Coronary artery (tissue), 2 donors: ENCODE measurements at regions not wholly inside any gene's neighbourhood (a gene's known extent, or its start where the extent isn't known, plus 50 kb on each side); places are given as distances from the start of the nearest gene placed in this dataset.

Experiments
- DNase-seq: peaks from one replicate; pipeline ENCODE4 v3.0.0-alpha.2; 2017; ENCODE audit warnings: low spot score
- H3K27ac ChIP-seq, 2 donors: fragments of 200-600 bp; sonication (generic); one replicate each; pipeline ENCODE4 v1.5.1; 2016 to 2019
- H3K4me3 ChIP-seq: fragments of 200-600 bp; sonication (generic); 2 replicates; pipeline ENCODE4 v1.5.1; 2016; ENCODE audit warnings: mild to moderate bottlenecking, moderate library complexity
- CTCF ChIP-seq: fragments of 200-600 bp; sonication (generic); IDR thresholded peaks from one replicate; pipeline ENCODE4 v1.5.1; 2019; ENCODE audit warnings: antibody characterized with exemption

- TF ChIP-seq CTCF = no peak
These were observed 57.2 kb upstream of the SIAH1 start for GRCh38 chr16:48442379-48442778.

GRCh38 chr16:48441863-48442279 lies 56.7 kb upstream of the SIAH1 start:
- no peak for TF ChIP-seq CTCF
- DNase-seq = no peak
- H3K4me3 ChIP-seq = no peak overlapping the region
- no peak overlapping the region for H3K27ac ChIP-seq

More at GRCh38 chr16:48442379-48442778, 57.2 kb upstream of the SIAH1 start:
- Histone ChIP-seq H3K27ac (no peak overlapping the region), H3K4me3 (no peak overlapping the region)
- no peak for DNase-seq

- no peak for DNase-seq
- no peak for TF ChIP-seq CTCF
These were observed 55.9 kb upstream of the SIAH1 start for GRCh38 chr16:48441106-48441505.

GRCh38 chr16:48438414-48438813 lies 53.2 kb upstream of the SIAH1 start:
- TF ChIP-seq CTCF = no peak
- Histone ChIP-seq H3K4me3 (no peak overlapping the region), H3K27ac (no peak overlapping the region)
- DNase-seq = no peak

More at GRCh38 chr16:48441106-48441505, 55.9 kb upstream of the SIAH1 start:
- Histone ChIP-seq H3K27ac (no peak overlapping the region), H3K4me3 (no peak overlapping the region)

- no peak overlapping the region for H3K27ac ChIP-seq
- no peak overlapping the region for H3K4me3 ChIP-seq
- no peak for TF ChIP-seq CTCF
- no peak for DNase-seq
These were observed 50.7 kb upstream of the SIAH1 start for GRCh38 chr16:48435906-48436305.

GRCh38 chr16:48435318-48435680 lies 50.1 kb upstream of the SIAH1 start:
- Histone ChIP-seq H3K27ac (peak overlapping the region in 1 of 2 donors; percentile 7), H3K4me3 (no peak overlapping the region)
- no peak for TF ChIP-seq CTCF
- no peak for DNase-seq
